ENCODE measurements at regions not wholly inside any gene's neighbourhood (a gene's known extent, or its start where the extent isn't known, plus 50 kb on each side); places are given as distances from the start of the nearest gene placed in this dataset.

DNA sequence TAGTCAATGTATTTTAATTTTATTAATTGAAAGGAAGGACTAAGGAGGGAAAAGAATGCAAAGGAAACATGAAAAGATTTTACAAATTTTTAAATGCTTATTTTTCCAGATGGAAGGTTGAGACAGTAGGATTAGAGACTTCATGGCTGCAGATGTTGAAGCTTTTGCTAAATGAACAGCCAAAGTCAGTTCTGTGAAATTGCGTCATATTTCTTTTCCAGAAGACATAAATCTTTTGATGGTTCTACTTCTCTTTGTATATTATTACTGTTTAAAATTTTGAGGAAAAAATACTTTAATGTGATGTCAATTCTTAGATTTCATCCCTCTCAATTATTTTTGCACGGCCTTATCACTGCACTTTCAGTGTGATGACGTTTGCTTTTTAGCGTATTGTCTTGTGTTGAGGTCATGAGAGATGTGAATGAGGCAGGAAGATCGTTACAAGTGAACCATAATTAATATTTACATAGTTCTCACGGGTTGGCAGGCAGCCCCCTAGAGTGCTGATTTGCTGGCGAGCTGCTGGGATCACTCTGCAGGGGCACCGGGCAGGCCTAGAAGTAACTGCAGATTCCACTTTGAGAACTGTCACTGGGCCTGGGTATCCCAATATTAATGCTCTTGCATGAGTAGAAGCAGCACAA lies 158.1 kb downstream of the TBXT start:
- DNase-seq (ENCODE audit: low spot score), result no peak

DNA sequence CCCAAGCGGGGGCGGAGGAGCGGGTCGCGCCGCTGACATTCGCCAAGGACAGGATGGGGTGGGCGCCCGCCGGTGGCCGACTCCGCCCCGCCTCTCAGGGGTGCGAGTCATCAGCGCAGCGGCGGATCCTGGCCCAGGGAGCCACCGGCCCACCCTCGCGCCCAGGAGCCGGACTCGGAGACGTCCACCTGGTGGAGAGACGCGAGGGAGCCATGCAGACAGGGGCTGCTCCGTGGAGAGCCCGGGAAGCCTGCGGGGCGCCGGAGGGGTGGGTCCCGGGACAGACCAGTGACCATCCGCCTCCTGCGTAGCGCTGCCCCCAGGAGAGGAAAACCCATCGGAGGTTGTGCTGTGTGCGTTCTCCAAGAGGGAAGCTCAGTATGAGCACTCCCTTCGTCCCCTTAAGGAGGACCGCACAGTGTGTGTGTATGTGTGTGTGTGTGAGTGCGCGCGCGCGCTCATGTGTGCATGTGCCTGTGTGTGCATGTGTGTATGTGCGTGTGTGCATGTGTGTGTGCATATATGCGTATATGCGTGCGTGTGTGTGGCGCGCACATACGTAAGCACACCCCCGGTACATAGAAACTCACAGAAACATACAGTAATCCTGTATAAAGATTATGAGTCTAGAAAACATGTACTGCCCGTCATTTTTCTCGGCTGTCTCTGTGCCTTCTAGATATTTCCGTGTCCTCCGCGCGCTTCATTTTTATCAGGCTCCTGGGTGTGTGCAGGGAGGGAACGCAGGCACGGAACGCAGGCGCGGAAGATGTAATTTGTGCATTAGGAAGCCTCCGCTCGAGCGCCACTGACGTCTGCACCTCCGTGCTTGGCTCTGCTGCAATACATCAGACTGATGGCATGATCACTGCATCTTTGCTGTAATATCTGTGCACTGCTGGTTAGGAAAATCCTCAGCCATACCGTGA lies 158.9 kb downstream of the TBXT start:
- DNase-seq (ENCODE audit: low spot score), result no peak

DNA sequence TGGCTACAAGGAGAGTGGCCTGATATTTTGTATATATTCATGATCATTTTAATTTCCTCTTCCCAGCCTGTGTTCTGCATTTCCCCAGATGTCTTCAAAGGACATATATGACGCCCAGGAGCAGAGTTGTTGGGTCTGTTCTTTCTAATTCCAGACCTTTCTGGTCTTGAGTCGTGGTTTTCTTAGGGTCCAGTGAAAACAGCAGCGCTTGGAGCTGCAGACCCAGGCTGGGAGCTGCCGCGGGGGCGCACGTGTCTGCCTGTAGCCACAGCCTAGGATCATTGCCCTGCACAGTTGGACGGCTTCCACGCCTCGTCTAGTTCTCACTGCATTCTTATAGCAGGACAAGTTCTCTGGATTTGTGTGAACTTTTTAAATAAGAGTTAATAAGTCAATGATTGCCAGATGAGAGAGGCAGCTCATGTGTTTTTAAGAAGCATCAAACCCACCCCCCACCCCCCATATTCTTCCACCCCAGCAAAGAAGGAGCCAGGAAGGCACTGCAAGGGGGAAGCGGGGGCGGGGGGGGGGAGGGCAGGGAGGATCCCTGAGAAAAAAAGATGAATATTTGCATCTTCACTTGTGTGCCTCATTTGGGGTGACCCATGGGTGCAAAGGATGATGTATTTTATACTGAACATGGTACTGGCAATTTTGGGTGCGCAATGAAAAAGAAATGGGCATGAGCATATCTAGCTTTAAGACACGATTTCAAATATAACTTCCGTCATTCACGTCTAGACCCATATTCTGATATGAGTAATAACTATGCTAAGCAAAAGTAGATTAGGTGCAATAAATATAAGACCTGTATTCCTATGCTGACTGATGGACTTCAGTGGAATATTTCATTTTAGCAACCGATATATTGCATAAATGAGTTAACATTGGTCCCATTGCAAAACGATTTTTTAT lies 160.0 kb downstream of the TBXT start:
- no peak for DNase-seq (ENCODE audit: low spot score)

DNA sequence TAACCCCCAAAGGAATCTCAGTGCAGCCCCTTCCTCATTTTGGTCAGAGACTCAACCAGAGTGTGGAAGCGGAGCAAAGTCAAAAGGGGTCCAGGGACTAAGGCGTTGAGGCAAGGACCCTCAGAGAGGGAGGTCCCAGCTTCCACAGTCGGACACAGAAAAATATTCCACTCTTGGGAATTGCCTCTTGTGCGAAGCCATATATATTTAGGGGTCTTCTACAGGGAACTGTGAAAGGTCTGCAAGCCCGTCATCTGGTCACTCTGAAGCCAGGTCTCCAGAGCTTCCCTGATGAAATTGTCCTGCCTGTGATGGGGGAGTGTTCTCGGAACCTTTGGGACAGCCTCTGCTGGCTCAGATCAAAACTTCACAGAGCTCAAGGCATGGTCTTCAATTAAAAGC lies 160.8 kb downstream of the TBXT start:
- DNase-seq (ENCODE audit: low spot score), result no peak

DNA sequence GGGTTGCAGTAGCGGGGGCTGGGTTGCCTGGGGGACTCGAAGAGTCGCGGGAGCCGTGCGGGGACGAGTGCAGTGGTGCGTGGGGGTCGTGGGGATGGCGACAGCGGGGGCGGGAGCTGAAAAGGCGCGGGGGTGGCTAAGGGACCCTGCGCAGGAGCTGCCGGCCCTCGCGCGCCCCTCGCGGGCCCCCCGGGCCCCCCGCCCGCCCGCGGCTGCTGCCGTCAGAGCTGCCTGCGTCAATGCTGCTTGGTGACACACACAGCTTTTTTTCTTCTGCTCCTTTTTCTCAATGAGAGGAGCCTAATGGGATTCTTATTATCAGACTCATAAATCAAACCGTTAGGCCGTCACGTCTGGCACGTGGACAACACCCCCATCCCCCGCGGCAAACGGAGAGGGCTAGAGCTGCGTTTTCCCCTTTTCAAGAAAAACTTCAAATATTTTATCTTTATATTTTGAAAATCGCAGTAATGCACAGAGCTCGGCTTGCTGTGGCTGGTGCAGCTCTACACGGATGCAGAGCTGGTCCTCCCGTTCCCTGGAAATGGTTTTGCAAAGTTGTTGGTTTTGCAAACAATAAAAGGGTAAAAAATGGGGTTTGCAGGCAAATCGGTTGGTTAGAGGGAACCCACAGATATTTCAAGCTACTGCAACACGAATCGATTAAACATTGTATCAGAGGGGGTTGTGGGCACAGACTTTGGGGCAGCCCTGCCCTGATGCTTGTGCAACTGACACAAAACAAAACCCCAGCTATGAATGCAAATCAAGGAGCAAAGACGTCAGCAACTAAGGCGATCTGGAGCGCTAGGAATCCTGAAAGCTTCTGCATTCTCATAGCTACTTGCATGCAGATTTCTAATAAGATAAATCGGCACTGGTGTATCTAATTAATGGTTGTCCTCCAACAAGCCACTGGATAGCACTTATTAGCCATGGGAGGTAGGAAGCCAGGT lies 161.4 kb downstream of the TBXT start:
- peak; percentile 87 for DNase-seq (ENCODE audit: low spot score)

DNA sequence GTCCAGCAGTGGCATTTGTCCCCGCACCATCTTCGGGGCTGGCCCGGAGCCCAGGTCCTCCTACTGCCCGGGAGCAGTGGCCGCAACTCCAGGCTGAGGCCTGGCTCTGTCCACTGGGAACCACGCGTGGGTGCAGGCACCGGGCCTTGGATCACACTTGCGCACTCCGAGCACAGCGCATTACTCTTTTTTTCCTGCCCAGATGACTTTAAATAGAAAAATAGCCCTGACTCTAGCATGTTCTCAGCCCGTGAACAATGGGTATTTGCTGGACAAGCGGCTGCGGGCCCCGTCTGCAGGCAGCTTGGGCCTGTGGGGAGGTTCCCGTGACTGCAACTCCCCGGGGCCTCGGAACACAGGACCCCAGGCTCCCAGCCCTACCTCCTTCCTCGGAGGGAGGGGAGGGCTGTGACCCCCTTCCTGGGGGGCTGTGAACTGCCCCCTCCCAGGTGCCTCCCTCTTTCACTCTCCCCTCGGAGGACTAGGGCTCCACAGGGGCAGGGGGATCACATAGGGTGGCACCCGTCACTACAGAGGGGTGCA lies 162.2 kb downstream of the TBXT start:
- peak; percentile 37 for DNase-seq (ENCODE audit: low spot score)

DNA sequence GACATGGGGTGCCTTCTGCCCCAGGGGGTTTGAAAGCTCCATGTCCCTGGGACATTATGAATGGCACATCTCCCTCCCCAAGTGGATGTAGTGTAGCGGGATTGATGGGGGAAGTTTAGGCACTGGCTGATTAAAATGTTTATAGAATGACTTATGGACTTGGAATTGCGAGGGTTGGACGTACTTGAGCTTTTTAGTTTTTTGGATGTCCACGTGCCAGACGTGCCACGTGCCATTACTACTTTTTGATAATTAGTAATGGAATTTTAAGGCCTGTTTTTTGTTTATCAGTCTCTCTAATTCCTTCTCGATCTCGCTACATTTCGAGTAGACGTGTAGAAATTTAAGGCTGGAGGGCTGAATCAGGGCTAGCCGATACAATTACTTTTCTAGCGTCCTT lies 162.8 kb downstream of the TBXT start:
- no peak for DNase-seq (ENCODE audit: low spot score)

DNA sequence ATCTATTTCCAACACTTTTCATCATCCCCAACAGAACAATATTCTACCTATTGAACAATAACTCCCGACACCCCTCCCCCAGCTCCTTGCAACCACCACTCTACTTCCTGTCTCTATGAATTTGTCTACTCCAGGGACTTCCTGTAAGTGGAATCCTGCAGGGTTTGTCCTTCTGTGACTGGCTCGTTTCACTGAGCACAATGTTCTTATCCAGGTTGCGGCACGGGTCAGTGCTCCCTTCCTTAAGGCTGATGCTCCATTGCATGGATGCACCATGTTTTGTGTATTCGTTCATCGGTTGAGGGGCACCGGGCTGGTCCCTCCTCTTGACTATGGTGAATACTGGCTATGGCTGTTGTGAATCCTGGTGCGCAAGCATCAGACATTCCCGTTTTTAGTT lies 163.2 kb downstream of the TBXT start:
- no peak for DNase-seq (ENCODE audit: low spot score)

DNA sequence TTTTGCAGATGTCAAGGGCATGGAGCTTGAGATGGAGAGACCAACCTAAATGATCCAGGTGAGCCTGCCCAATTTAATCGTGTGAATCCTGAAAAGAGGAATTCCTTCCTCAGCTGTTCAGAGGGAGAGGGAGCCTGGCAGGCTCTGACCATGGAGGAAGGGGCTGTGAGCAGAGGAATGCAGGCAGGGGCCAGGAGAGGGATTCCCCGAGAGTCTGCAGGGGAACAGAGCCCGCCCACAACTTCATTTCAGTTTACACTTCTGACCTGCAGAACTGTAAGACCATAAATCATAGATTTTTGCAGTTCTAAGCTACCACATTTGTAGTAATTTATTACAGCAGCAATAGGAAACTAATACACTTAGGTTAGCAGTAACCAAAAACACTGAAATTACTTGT lies 164.1 kb downstream of the TBXT start:
- no peak for DNase-seq (ENCODE audit: low spot score)

DNA sequence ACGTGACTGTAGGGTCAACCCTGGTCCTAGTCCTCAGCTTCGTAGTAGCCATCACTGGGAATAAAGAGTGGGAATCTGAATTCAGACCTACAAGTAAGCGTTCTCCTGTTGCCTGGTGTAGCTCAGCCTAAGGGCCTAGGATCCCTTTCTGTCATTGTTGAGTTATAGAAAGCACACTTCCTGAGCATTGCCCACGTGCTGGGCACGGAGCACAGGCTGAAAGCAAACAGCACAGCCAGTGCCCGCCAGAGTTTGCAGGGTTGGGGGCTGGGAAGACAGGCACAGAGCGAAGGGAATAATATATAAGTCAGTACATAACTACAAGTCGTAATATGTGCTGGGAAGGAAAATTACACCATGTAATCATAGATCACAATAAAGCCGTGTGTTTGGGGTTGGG lies 166.3 kb downstream of the TBXT start:
- no peak for DNase-seq (ENCODE audit: low spot score)

DNA sequence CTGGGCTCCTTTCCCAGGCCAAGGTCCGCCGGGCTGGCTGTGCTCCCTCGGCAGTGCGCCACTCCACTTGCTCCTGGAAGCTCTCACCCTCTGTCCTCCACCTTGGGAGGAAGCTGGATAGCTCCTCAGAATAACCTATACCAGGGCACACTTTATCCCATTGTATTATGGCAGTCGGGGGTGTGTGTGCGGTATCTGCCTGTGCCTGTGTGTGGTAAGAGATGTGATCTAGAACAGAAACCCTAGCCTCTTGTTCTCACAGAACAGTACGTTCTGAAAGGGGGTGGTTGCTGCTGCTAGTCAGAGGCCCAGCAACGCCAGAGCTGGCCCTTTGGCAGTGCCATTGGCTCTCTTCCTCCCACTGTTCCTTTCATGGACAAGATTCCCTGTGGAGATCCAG lies 168.4 kb downstream of the TBXT start:
- no peak for DNase-seq (ENCODE audit: low spot score)

DNA sequence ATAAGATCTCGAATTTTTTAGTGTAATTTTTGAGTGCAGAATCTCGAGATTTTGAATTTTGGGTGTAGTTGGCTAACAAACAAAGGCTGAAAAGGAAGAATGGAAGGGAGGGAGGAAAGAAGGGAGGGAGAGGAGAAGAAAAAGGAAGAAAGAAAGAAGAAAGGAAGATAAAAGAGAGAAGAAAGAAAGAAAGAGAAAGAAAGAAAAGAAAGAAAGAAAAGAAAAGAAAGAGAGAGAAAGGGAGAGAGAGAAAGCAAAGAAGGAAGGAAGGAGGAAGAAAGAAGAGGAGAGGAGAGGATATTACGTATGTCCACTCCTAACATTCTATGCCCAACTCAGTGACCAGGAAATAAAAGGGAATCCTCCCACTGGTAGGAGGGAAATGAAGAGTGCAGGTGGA lies 169.6 kb downstream of the TBXT start:
- no peak for DNase-seq (ENCODE audit: low spot score)

DNA sequence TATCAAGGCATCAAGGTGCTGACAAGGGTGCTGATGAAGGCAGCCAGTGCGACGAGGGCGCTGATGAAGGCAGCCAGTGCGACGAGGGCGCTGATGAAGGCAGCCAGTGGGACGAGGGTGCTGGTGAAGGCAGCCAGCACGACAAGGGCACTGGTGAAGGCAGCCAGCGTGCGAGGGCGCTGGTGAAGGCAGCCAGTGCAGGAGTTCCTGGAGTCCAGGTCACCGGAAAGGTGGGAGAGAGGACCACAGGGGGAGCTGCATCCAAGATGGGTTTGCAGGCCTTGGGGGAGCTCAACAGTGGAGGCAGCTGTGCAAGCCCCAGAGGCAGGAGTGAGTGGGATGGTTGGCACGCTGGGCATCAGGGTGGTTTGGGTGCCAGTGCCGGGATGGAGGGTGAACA lies 176.3 kb downstream of the TBXT start:
- no peak for DNase-seq (ENCODE audit: low spot score)

DNA sequence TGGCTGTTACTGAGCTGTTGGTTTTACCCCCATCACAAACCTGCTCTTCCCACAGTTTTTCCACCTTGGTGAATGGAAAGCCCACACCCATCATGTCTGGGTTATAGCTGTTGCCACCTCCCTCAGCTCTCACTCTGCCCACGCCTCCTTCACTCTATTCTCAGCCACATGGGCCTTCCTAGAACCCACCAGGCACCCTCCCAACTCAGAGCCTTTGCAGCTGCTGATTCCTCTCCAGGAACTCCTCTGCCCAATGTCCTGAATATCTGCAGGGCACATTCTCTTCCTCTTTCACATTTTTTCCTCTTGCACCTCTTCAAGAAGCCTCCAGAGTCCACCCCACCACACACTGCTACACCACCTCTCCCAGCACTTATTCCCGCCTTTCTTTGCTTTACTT lies 177.4 kb downstream of the TBXT start:
- no peak for DNase-seq (ENCODE audit: low spot score)

DNA sequence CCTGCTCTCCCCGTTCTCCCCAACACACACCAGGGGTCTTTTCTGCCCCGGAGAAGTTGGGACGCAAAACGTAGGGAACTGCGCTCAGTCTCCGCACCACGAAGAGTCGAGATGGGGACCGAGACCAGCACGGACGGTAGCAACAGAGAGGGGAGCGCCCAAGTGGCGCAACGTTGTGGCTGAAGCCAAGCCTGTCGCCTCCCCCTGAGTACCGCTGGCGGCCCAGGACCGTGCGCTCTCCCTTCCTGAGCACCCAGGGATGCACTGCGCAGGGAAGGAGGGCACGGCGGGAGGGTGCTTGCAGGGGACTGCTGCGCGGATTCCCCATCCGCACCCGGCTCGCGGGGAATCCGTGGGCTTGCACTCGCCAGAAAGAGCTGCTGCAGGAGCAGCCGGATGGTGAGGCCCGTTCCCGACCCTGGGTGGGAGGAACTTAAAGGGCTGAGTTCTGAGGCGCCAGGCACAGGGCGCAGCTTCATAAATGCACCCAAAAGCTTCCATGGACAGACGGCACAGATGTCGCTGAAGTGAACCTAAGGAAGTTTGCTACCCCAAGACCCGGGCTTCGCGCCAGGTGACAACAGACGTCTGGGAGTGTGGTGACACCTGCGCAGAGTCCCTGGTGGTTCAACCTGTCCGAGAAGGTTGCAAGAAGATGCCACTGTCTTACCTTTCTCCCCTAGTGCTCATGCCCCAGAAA lies 178.7 kb downstream of the TBXT start:
- DNase-seq (ENCODE audit: low spot score), result no peak

DNA sequence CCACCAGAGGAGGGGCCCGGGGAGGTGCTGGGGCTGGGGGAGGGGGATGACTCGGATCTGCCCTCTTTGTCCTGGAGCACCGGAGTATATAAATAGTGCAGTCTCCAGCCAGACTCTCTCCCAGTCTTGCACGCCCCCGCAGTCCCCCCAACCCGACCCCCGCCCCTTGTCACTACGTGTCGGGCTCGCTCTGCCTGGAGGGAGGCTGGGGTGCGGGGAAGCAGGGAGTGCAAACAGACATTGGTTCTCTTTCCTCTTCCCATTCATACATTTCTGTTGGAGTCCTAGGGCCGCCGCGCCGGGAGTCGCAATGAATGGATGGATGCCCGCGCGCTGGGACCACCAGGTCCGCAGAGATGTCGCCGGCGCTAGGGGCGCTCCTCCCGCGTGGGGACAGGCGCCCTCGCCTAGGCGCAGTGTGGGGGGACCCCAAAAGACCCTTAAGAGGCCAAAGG lies 179.3 kb downstream of the TBXT start:
- DNase-seq (ENCODE audit: low spot score), result no peak

DNA sequence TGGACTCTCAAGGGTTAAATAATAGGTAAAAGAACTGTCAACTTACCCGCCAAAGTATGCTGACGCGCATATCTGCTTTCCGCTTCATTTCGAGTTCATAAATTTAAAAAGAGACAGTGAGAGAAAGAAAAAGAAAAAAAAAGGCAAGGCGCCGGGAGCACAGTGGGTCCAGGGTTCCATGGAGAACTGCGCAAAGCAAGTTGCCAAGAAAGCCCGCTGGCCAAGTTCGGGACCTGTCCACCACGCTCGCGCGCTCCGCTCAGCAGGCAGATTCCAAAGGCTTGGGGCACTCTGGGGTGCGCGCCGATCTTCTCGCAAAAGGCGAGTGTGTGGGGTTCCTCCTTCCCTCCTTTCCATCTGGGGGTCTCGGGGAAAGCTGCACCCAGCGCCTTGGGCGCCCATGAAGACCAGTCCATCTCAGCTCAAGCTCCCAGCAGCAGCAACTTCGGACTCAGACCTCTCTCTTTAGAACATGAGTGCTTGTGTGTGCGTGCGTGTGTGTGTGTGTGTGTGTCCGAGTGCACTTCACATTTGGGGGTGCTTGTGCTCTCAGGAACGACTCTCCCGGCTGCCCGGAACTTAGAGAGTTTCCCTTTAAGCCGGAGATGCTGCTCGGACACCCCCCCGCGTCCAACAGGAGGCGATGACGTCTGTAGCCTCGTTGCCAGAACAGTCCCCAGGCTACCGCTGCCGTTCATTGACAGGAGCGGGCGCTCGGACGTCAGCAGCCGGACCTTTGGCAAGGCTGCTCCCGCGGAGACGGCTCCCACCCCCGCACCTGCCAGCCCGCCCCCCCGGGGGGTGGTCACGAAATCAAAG lies 180.0 kb downstream of the TBXT start:
- peak; percentile 87 for DNase-seq (ENCODE audit: low spot score)

DNA sequence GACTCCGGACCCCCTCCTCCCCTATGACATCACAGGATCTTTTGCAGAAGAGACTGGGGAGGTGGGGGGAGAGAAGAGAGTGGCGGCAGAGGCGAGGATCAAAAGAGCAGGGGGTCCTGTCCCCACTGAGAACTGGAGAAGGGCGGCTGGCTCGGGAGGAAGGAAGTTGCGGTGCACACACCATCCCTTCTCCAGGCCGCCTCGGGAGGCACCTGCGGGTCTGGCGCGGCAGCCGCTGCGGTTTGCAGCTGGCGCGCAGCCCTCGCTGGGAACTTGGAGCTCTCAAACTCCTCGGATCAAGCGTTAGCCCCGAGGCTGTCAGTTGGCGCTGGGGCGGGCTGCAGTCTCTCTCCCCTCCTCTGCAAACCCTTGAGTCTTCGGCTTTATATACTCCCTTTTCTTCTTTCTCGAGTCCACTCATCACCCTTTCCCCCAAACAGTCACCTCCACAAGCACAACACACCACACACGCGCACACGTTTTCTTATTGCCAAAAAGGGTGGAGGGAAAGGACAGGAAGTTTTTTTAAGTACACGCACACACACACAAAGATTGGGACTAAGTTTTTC lies 180.7 kb downstream of the TBXT start:
- peak; percentile 7 for DNase-seq (ENCODE audit: low spot score)

DNA sequence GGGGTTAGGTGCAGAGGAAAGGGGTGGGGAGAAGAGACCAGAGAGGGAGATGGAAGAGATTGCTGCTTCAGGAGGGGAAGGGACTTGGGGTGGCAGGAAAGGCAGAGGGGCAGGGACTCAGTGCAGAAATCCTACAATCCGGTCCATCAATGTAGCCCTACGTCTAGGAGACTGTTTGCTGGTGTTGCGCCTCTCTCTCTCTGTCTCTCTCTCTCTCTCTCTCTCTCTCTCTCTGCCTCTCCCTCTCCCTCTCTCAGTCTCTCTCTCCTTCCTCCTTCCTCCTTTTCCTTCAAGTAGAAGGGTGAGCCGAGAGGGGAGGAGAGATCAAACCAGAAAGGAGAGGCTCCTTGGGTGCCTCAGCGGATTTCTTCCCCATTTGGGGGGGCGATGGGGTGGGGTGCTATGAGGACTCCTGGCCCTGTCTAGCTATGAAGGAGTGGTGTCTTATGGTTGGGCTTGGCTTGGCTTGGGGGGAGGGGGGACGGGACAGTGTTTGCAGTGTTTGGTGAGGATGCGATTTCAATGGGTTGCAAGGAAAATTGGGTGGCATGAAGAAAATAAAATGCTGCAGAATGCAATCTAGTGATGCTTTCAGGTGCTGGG lies 181.2 kb downstream of the TBXT start:
- peak; percentile 30 for DNase-seq (ENCODE audit: low spot score)
